Body of pancreas (tissue), 4 donors: ENCODE measurements at regions not wholly inside any gene's neighbourhood (a gene's known extent, or its start where the extent isn't known, plus 50 kb on each side); places are given as distances from the start of the nearest gene placed in this dataset.

Source experiments
- ATAC-seq: fragments of 150-250 bp; one replicate; pipeline ENCODE4 v1.9.1; 2016
- DNase-seq, 4 donors: peaks; one replicate each; pipeline ENCODE4 v3.0.0-alpha.2; 2019
- H3K27ac ChIP-seq, 4 donors: fragments of 200-600 bp; sonication (generic); 1 replicate in 3 of 4; 2 replicates in 1 of 4; pipeline versions ENCODE4 v1.5.1 to v1.6.1; 2016 to 2019; ENCODE audit warnings: mild to moderate bottlenecking in 1 of 4, mixed read lengths in 1 of 4, moderate library complexity in 1 of 4
- H3K27me3 ChIP-seq, 2 donors: fragments of 200-600 bp; sonication (generic); one replicate each; pipeline ENCODE4 v1.6.0; 2016; ENCODE audit warnings: mild to moderate bottlenecking in 1 of 2
- H3K36me3 ChIP-seq, 2 donors: fragments of 200-600 bp; sonication (generic); replicated peaks in 1 of 2; 2 replicates each; pipeline ENCODE4 v1.5.1; 2016; ENCODE audit warnings: low read depth in 2 of 2; ENCODE audit not compliant: insufficient read depth in 1 of 2
- H3K4me1 ChIP-seq: fragments of 200-600 bp; sonication (generic); one replicate; pipeline ENCODE4 v1.6.0; 2016
- H3K4me3 ChIP-seq, 2 donors: fragments of 200-600 bp; sonication (generic); 1 replicate in 1 of 2; 2 replicates in 1 of 2; pipeline ENCODE4 v1.5.1; 2016 to 2019
- H3K9me3 ChIP-seq, 3 donors: fragments of 200-600 bp; sonication (generic); 1 replicate in 2 of 3; 2 replicates in 1 of 3; pipeline ENCODE4 v1.5.1; 2016
- CTCF ChIP-seq, 7 experiments: fragments of 450-650 bp in 4 of 7; fragments of 200-600 bp in 3 of 7; sonication (generic) in 3 of 7; IDR thresholded peaks; one replicate each; pipeline ENCODE4 v1.5.1; 2016 to 2019; ENCODE audit warnings: antibody characterized with exemption in 7 of 7
- POLR2A ChIP-seq, 3 donors: fragments of 450-650 bp; IDR thresholded peaks; one replicate each; pipeline ENCODE4 v1.6.1; 2016; ENCODE audit warnings: antibody characterized with exemption in 3 of 3, mild to moderate bottlenecking in 2 of 3
- WGBS, 2 donors: methylation state at CpG; one replicate each; pipeline ENCODE4 v1.1.5; 2017; 5-methylcytosine and 5-hydroxymethylcytosine counted together
- intact Hi-C: fragments of 100-400 bp; cut with DNase I; formaldehyde crosslinking; loops from one replicate; pipeline ENCODE4 v1.15.1; 2023

DNA sequence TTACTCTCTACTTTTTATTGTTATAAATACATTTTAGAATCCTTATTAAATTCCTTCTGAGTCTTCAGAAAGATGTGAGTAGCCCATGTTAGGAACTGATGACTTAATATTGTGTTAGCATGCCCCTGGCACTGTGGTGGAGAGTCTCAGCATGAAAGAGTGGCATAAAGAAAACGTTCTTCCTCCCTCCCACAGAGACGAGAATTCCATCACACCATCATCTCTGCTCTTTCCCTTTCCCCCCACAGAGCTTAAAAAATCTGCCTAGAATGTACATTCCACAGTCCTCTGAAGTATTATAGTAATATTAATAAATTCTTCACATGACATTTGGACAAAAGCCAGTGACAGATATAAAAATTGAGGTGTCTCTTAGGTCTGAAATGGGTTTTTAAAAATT is 117.8 kb upstream of the DKK2 start:
- Histone ChIP-seq H3K4me3 (no peak overlapping the region), H3K9me3 (no peaks in the 10 kb centered on the region), H3K36me3 (no peaks in the 10 kb centered on the region), H3K4me1 (no peaks in the 10 kb centered on the region), H3K27ac (no peak overlapping the region), H3K27me3 (no peaks in the 10 kb centered on the region)
- TF ChIP-seq CTCF (IDR thresholded peaks at IDR 0.05) (no peak), POLR2A (IDR thresholded peaks at IDR 0.05) (no peak)
- intact Hi-C loops, result no loop called here
- DNase-seq, result no peak
- ATAC-seq, result no peak
- 20 to 34% methylated on average over 2 of the region's 2 CpGs for WGBS, 2 donors

DNA sequence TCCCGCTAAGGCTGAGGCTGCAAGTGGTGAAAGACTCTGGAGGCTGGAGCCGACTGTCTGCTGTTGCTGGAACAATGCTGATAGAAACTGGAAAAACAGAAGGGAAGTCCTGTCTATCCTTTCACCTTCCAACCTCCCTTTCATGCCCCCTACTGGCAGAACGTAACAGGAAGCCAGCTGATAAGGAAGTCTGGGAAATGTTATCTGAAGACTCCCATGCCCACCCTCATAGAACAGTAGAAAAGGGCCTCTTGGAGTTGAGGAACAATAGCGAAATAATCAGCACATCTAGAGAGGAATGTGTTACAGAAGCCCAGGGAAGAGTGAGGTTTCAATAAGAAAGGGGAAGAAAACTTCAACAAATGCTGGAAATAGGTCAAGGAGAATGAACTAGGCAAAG is 117.1 kb upstream of the DKK2 start:
- WGBS, 2 donors, result 45 to 60% methylated on average over 4 of the region's 4 CpGs
- DNase-seq (no peak), ATAC-seq (no peak)
- no peaks in the 10 kb centered on the region for H3K36me3 ChIP-seq
- H3K27me3 ChIP-seq, result no peaks in the 10 kb centered on the region
- intact Hi-C loops, result no loop called here
- TF ChIP-seq POLR2A (IDR thresholded peaks at IDR 0.05), result no peak
- TF ChIP-seq CTCF (IDR thresholded peaks at IDR 0.05), result no peak
- H3K9me3 ChIP-seq, result no peaks in the 10 kb centered on the region
- H3K27ac ChIP-seq, result no peak overlapping the region
- no peak overlapping the region for H3K4me3 ChIP-seq
- H3K4me1 ChIP-seq, result no peaks in the 10 kb centered on the region

DNA sequence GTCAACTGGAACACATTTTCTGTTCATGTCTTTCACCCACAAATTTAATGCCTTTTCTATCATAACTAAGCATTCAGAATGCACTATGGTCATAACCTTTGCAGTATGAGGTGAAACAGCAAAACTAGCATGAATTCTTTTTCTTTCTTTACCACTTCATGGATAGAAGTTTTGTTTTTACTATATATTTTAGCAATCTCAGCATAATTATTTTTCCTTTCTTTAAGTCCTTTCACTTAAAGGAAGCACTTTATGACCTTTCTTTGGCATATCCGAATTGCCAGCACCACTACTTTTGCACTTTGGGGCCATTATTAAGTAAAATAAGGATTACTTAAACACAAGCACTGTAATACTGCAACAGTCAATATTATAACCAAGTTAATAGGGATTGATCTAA is 115.1 kb upstream of the DKK2 start:
- ATAC-seq (no peak), DNase-seq (no peak)
- no peaks in the 10 kb centered on the region for H3K9me3 ChIP-seq
- 74 to 80% methylated on average over 1 of the region's 1 CpG for WGBS, 2 donors
- intact Hi-C loops, result no loop called here
- no peaks in the 10 kb centered on the region for H3K27me3 ChIP-seq
- no peak overlapping the region for H3K27ac ChIP-seq
- H3K4me3 ChIP-seq, result no peak overlapping the region
- H3K36me3 ChIP-seq, result no peaks in the 10 kb centered on the region
- TF ChIP-seq POLR2A (IDR thresholded peaks at IDR 0.05), result no peak
- TF ChIP-seq CTCF (IDR thresholded peaks at IDR 0.05), result no peak
- H3K4me1 ChIP-seq, result no peaks in the 10 kb centered on the region

GRCh38 chr4:107148904-107149303 is 112.8 kb upstream of the DKK2 start:
- no peak for TF ChIP-seq CTCF (IDR thresholded peaks at IDR 0.05)
- no peak for TF ChIP-seq POLR2A (IDR thresholded peaks at IDR 0.05)
- no peaks in the 10 kb centered on the region for H3K4me1 ChIP-seq
- no peaks in the 10 kb centered on the region for H3K36me3 ChIP-seq
- no peak overlapping the region for H3K4me3 ChIP-seq
- intact Hi-C loops, result no loop called here
- H3K27me3 ChIP-seq, result no peaks in the 10 kb centered on the region
- 89 to 96% methylated on average over 1 of the region's 1 CpG for WGBS, 2 donors
- no peak overlapping the region for H3K27ac ChIP-seq
- ATAC-seq (no peak), DNase-seq (no peak)
- H3K9me3 ChIP-seq, result no peaks in the 10 kb centered on the region

DNA sequence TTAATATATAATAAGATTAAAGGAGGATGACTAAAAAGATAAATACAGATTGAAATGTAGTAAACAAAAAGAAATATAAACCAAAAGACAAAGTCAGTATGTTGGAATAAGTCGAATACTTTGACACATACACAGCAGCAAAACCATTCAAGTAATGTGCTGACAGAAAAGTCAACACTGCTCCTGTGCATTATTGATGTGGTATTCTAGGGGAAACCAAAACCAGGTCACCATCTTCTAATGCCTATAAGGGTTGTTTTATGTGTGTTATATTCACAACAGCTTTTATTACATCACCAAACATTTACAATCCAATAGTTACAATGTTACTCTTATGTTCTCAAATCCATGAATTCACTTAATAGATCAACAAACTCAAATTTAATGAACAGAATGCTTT is 111.8 kb upstream of the DKK2 start:
- no peak for DNase-seq
- ATAC-seq, result no peak
- Histone ChIP-seq H3K4me3 (no peak overlapping the region), H3K4me1 (no peaks in the 10 kb centered on the region), H3K27ac (no peak overlapping the region), H3K27me3 (no peaks in the 10 kb centered on the region), H3K9me3 (no peaks in the 10 kb centered on the region), H3K36me3 (no peaks in the 10 kb centered on the region)
- TF ChIP-seq CTCF (IDR thresholded peaks at IDR 0.05), result no peak
- TF ChIP-seq POLR2A (IDR thresholded peaks at IDR 0.05), result no peak
- WGBS, 2 donors, result 30 to 31% methylated on average over 1 of the region's 1 CpG
- intact Hi-C loops, result no loop called here
